22Rv1 (cell line): ENCODE measurements at regions not wholly inside any gene's neighbourhood (a gene's known extent, or its start where the extent isn't known, plus 50 kb on each side); places are given as distances from the start of the nearest gene placed in this dataset.

Experiments used
- CTCF ChIP-seq: fragments of 450-650 bp; IDR thresholded peaks from 2 replicates; pipeline ENCODE4 v1.5.1; 2017; ENCODE audit warnings: mild to moderate bottlenecking
- ZFX ChIP-seq: fragments of 450-650 bp; IDR thresholded peaks from 2 replicates; pipeline ENCODE4 v1.6.1; 2017; ENCODE audit warnings: antibody characterized with exemption, borderline replicate concordance

- TF ChIP-seq CTCF, result no peak
- TF ChIP-seq ZFX, result no peak
Observed at GRCh38 chr7:67675971-67676370, 679.3 kb downstream of the TYW1 start.
